Brain pericyte (primary cell): ENCODE measurements at regions not wholly inside any gene's neighbourhood (a gene's known extent, or its start where the extent isn't known, plus 50 kb on each side); places are given as distances from the start of the nearest gene placed in this dataset.
"Not testable (repeated sequence)": the region's sequence is repeated elsewhere in the genome, so short reads cannot be mapped to it uniquely, and the experiment has no call there.

Experiments used
- DNase-seq: peaks from one replicate; pipeline ENCODE4 v3.0.0-alpha.2; 2012; ENCODE audit warnings: low read depth, low spot score

GRCh38 chr6:14290772-14291330 is 173.3 kb downstream of the CD83 start:
- DNase-seq: no peak

- DNase-seq: no peak
These were observed 173.8 kb downstream of the CD83 start for GRCh38 chr6:14291331-14291730.

GRCh38 chr6:14292119-14292518 is 174.5 kb downstream of the CD83 start:
- DNase-seq: no peak

- no peak for DNase-seq
These were observed 176.8 kb downstream of the CD83 start for GRCh38 chr6:14294270-14294951.

GRCh38 chr6:14296698-14297097 is 179.1 kb downstream of the CD83 start:
- DNase-seq: not testable (repeated sequence)

GRCh38 chr6:14297118-14297517 is 179.5 kb downstream of the CD83 start:
- not testable (repeated sequence) for DNase-seq

GRCh38 chr6:14300189-14300588 is 182.6 kb downstream of the CD83 start:
- DNase-seq: not testable (repeated sequence)

GRCh38 chr6:14300721-14301120 is 183.1 kb downstream of the CD83 start:
- DNase-seq: not testable (repeated sequence)

- DNase-seq: not testable (repeated sequence)
These were observed 183.9 kb downstream of the CD83 start for GRCh38 chr6:14301477-14301876.

- DNase-seq: no peak
These were observed 187.6 kb downstream of the CD83 start for GRCh38 chr6:14305131-14305530.

- DNase-seq: no peak
These were observed 188.1 kb downstream of the CD83 start for GRCh38 chr6:14305624-14306023.

- no peak for DNase-seq
These were observed 188.8 kb downstream of the CD83 start for GRCh38 chr6:14306151-14306906.

- DNase-seq: no peak
These were observed 191.9 kb downstream of the CD83 start for GRCh38 chr6:14309516-14309915.

- DNase-seq: no peak
These were observed 192.4 kb downstream of the CD83 start for GRCh38 chr6:14309951-14310445.

- DNase-seq: no peak
These were observed 193.4 kb downstream of the CD83 start for GRCh38 chr6:14310960-14311359.

- DNase-seq: no peak
These were observed 195.0 kb downstream of the CD83 start for GRCh38 chr6:14312587-14312986.

- no peak for DNase-seq
These were observed 195.7 kb downstream of the CD83 start for GRCh38 chr6:14313248-14313647.

- no peak for DNase-seq
These were observed 197.8 kb downstream of the CD83 start for GRCh38 chr6:14315353-14315752.

GRCh38 chr6:14316651-14317386 is 199.2 kb downstream of the CD83 start:
- DNase-seq: no peak

GRCh38 chr6:14317387-14317970 is 199.9 kb downstream of the CD83 start:
- DNase-seq: no peak

- DNase-seq: no peak
These were observed 202.8 kb downstream of the CD83 start for GRCh38 chr6:14320332-14320731.
